Ovary (tissue), 7 donors: ENCODE measurements at regions not wholly inside any gene's neighbourhood (a gene's known extent, or its start where the extent isn't known, plus 50 kb on each side); places are given as distances from the start of the nearest gene placed in this dataset.

Source experiments
- DNase-seq, 5 donors: peaks; one replicate each; pipeline ENCODE4 v3.0.0-alpha.2; 2019 to 2020
- H3K27ac ChIP-seq, 2 donors: fragments of 200-600 bp; one replicate each; pipeline versions ENCODE4 v1.5.1 to v1.8.0; 2019 to 2022
- H3K27me3 ChIP-seq: fragments of 200-600 bp; one replicate; pipeline ENCODE4 v1.8.0; 2022
- H3K36me3 ChIP-seq: fragments of 200-600 bp; sonication (generic); one replicate; pipeline ENCODE4 v1.5.1; 2019
- H3K4me1 ChIP-seq: one replicate; pipeline ENCODE4 v1.8.1; 2013; ENCODE audit warnings: mild to moderate bottlenecking, moderate library complexity; ENCODE audit not compliant: insufficient read depth
- H3K4me3 ChIP-seq: fragments of 200-600 bp; sonication (generic); one replicate; pipeline ENCODE4 v1.5.1; 2017
- H3K9me3 ChIP-seq, 2 donors: fragments of 200-600 bp in 1 of 2; sonication (generic) in 1 of 2; one replicate each; pipeline versions ENCODE4 v1.5.1 to v1.8.1; 2013 to 2019; ENCODE audit warnings: mild to moderate bottlenecking in 1 of 2, moderate library complexity in 1 of 2
- EP300 ChIP-seq: sonication (generic); formaldehyde crosslinking; IDR thresholded peaks from one replicate; pipeline ENCODE4 v1.6.1; 2017; ENCODE audit warnings: antibody characterized with exemption
- POLR2A ChIP-seq: fragments of 450-650 bp; IDR thresholded peaks from one replicate; pipeline ENCODE4 v1.6.1; 2017; ENCODE audit warnings: antibody characterized with exemption, mild to moderate bottlenecking, moderate library complexity
- WGBS, 3 donors: extraction: QIAGEN DNeasy Blood & Tissue Kit in 1 of 3; methylation state at CpG; one replicate each; pipeline versions ENCODE4 v1.1.5 to v1.1.7; 2013 to 2017; 5-methylcytosine and 5-hydroxymethylcytosine counted together
- intact Hi-C, 4 donors: fragments of 100-400 bp; cut with DNase I; formaldehyde crosslinking; loops; one replicate each; pipeline versions ENCODE4 v1.11.0 to v1.15.1; 2022 to 2023
- TF ChIP-seq, protein P1 (sequence below), 3 donors: fragments of 450-650 bp in 2 of 3; fragments of 200-600 bp in 1 of 3; IDR thresholded peaks; one replicate each; pipeline versions ENCODE4 v1.5.1 to v1.8.0; 2016 to 2022; ENCODE audit warnings: antibody characterized with exemption in 3 of 3, mild to moderate bottlenecking in 1 of 3
- donor health status: DM: no; HTN: no; CAD: no; lungs with moderate emphysema.
- donor health status: DM: no; HTN: no; CAD: no.
- donor health status: Bipolar disorder and iron deficiency.
- donor health status: DM: no; HTN: no; CAD: no.
- donor health status: DM: yes; HTN: yes; CAD: no.

GRCh38 chr2:61742955-61743354, 110.9 kb downstream of the FAM161A start:
- no peak overlapping the region for H3K4me3 ChIP-seq
- H3K27ac ChIP-seq, result no peak overlapping the region
- no peak for DNase-seq
- H3K36me3 ChIP-seq, result no peaks in the 10 kb centered on the region
- 61 to 79% (median 64%) methylated on average over 6 of the region's 6 CpGs for WGBS, 3 donors
- no peaks in the 10 kb centered on the region for H3K27me3 ChIP-seq
- H3K9me3 ChIP-seq, result no peaks in the 10 kb centered on the region
- TF ChIP-seq, protein P1, sequence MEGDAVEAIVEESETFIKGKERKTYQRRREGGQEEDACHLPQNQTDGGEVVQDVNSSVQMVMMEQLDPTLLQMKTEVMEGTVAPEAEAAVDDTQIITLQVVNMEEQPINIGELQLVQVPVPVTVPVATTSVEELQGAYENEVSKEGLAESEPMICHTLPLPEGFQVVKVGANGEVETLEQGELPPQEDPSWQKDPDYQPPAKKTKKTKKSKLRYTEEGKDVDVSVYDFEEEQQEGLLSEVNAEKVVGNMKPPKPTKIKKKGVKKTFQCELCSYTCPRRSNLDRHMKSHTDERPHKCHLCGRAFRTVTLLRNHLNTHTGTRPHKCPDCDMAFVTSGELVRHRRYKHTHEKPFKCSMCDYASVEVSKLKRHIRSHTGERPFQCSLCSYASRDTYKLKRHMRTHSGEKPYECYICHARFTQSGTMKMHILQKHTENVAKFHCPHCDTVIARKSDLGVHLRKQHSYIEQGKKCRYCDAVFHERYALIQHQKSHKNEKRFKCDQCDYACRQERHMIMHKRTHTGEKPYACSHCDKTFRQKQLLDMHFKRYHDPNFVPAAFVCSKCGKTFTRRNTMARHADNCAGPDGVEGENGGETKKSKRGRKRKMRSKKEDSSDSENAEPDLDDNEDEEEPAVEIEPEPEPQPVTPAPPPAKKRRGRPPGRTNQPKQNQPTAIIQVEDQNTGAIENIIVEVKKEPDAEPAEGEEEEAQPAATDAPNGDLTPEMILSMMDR (IDR thresholded peaks at IDR 0.05), result no peak
- no peak for TF ChIP-seq EP300
- no peak for TF ChIP-seq POLR2A
- no peaks in the 10 kb centered on the region for H3K4me1 ChIP-seq
- intact Hi-C loops, result no loop called here

- no peaks in the 10 kb centered on the region for H3K27me3 ChIP-seq
- no peaks in the 10 kb centered on the region for H3K36me3 ChIP-seq
- TF ChIP-seq, protein P1 (IDR thresholded peaks at IDR 0.05), result no peak
- TF ChIP-seq POLR2A (no peak), EP300 (no peak)
- intact Hi-C loops, result no loop called here
- H3K4me3 ChIP-seq, result no peak overlapping the region
- no peaks in the 10 kb centered on the region for H3K4me1 ChIP-seq
- no peak overlapping the region for H3K27ac ChIP-seq
- WGBS, 3 donors, result 76 to 82% (median 79%) methylated on average over 3 of the region's 3 CpGs
- no peak for DNase-seq
- H3K9me3 ChIP-seq, result no peaks in the 10 kb centered on the region
Observed at GRCh38 chr2:61737841-61738240, 116.0 kb downstream of the FAM161A start.

DNA sequence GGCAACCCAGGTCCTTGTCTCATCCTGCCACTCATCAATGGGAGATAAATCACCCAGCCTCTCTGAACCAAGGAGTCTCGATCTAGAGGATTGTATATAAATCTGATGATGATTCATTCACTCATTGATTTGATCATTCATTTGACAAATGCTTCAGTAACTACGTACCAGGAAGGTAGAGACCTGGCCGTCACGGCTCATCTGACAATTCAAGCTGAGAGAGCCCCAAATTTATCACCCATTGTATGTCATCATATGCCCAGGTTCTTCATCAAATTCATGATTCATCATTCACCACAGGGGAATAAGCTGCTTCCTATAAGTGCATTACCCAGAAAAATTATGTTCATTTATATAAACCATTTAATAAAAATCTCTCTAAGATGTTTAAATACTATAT, 116.9 kb downstream of the FAM161A start:
- TF ChIP-seq POLR2A, result no peak
- TF ChIP-seq, protein P1 (IDR thresholded peaks at IDR 0.05), result no peak
- TF ChIP-seq EP300, result no peak
- 87 to 92% (median 92%) methylated on average over 4 of the region's 4 CpGs for WGBS, 3 donors

GRCh38 chr2:61733563-61733962, 120.3 kb downstream of the FAM161A start:
- no peak for DNase-seq
- WGBS, 3 donors, result 56 to 69% (median 69%) methylated on average over 2 of the region's 2 CpGs
- no peak for TF ChIP-seq POLR2A
- no peak for TF ChIP-seq EP300
- TF ChIP-seq, protein P1 (IDR thresholded peaks at IDR 0.05), result no peak
- Histone ChIP-seq H3K36me3 (no peaks in the 10 kb centered on the region), H3K27ac (no peak overlapping the region), H3K9me3 (no peaks in the 10 kb centered on the region), H3K27me3 (no peaks in the 10 kb centered on the region), H3K4me3 (no peak overlapping the region), H3K4me1 (no peaks in the 10 kb centered on the region)
- intact Hi-C loops, result no loop called here

More for the DNA sequence above, 116.9 kb downstream of the FAM161A start:
- intact Hi-C loops, result no loop called here
- Histone ChIP-seq H3K4me1 (no peaks in the 10 kb centered on the region), H3K4me3 (no peak overlapping the region), H3K9me3 (no peaks in the 10 kb centered on the region), H3K27ac (no peak overlapping the region), H3K27me3 (no peaks in the 10 kb centered on the region), H3K36me3 (no peaks in the 10 kb centered on the region)
- no peak for DNase-seq

- Histone ChIP-seq H3K4me1 (no peaks in the 10 kb centered on the region), H3K27ac (no peak overlapping the region), H3K27me3 (no peaks in the 10 kb centered on the region), H3K4me3 (no peak overlapping the region), H3K9me3 (no peaks in the 10 kb centered on the region), H3K36me3 (no peaks in the 10 kb centered on the region)
- no peak for DNase-seq
- intact Hi-C loops, result no loop called here
- TF ChIP-seq POLR2A, result no peak
- TF ChIP-seq, protein P1 (IDR thresholded peaks at IDR 0.05), result no peak
Observed at GRCh38 chr2:61732787-61733186, 121.1 kb downstream of the FAM161A start.
